HepG2 (cell line): ENCODE measurements at regions not wholly inside any gene's neighbourhood (a gene's known extent, or its start where the extent isn't known, plus 50 kb on each side); places are given as distances from the start of the nearest gene placed in this dataset.

Experiments used
- ATAC-seq: fragments of 200-7000 bp; cut with Tn5 transposase; 3 replicates; pipeline ENCODE4 v1.9.1; 2020; ENCODE audit warnings: mild to moderate bottlenecking, moderate library complexity
- BruUV-seq: library from RNA; stranded (reverse); fragments of 400-500 nt; replicated peaks from 2 replicates; lab custom pipeline; 2021; lab: Mats Ljungman, UMichigan
- CTCF ChIA-PET: fragments of 300-600 bp; formaldehyde crosslinking; extraction: SDS; loops from one replicate; lab custom pipeline; 2021; ENCODE audit warnings: low total read pairs, inconsistent platforms, low intra/inter-chr PET ratio; lab: Yijun Ruan, JAX
- POLR2A ChIA-PET: fragments of 350-600 bp; sonication (Branson Sonifier 250); formaldehyde crosslinking; loops from one replicate; lab custom pipeline; 2020; ENCODE audit warnings: antibody characterized with exemption, inconsistent platforms; lab: Yijun Ruan, JAX
- DNase-seq: peaks from one replicate; pipeline ENCODE4 v3.0.0-alpha.2; 2015; ENCODE audit warnings: low spot score
- FAIRE-seq: peaks from 3 replicates; lab custom pipeline; 2011; peaks lifted over from hg19 to GRCh38; lab: Jason Lieb, UNC
- H2AFZ ChIP-seq: one replicate; pipeline ENCODE4 v1.6.1; 2011; ENCODE audit warnings: low read length, inconsistent platforms
- H3K27ac ChIP-seq: fragments of 300-600 bp; 3 replicates; pipeline ENCODE4 v1.8.0; 2011; ENCODE audit warnings: mixed run types, mild to moderate bottlenecking, mixed read lengths, low read length, inconsistent platforms; ENCODE audit not compliant: insufficient read depth; ENCODE audit errors: extremely low read length
- H3K27me3 ChIP-seq, 2 experiments: fragments of 200-600 bp in 1 of 2; 2 replicates in 1 of 2; 3 replicates in 1 of 2; pipeline versions ENCODE4 v1.6.0 to v1.8.0; 2011; ENCODE audit warnings: low read length in 2 of 2, mild to moderate bottlenecking in 2 of 2, moderate library complexity in 2 of 2, inconsistent platforms in 1 of 2; ENCODE audit not compliant: insufficient read depth in 2 of 2, control insufficient read depth in 1 of 2
- H3K36me3 ChIP-seq, 2 experiments: fragments of 200-600 bp in 1 of 2; replicated peaks in 1 of 2; 2 replicates in 1 of 2; 3 replicates in 1 of 2; pipeline versions ENCODE4 v1.5.1 to v1.8.0; 2011; ENCODE audit warnings: low read length in 2 of 2, inconsistent platforms in 1 of 2; ENCODE audit not compliant: insufficient read depth in 2 of 2, control insufficient read depth in 1 of 2
- H3K4me1 ChIP-seq: 2 replicates; pipeline ENCODE4 v1.5.1; 2012; ENCODE audit warnings: low read length, inconsistent platforms; ENCODE audit not compliant: insufficient read depth
- H3K4me2 ChIP-seq: 2 replicates; pipeline ENCODE4 v1.6.0; 2011; ENCODE audit warnings: low read depth, low read length, inconsistent platforms
- H3K4me3 ChIP-seq, 3 experiments: fragments of 200-600 bp in 1 of 3; sonication (generic), shearing (Covaris generic) in 1 of 3; replicated peaks in 1 of 3; 2 replicates each; pipeline ENCODE4 v1.5.1; 2011 to 2016; ENCODE audit warnings: low read length in 3 of 3, inconsistent platforms in 2 of 3, low read depth in 2 of 3, mild to moderate bottlenecking in 2 of 3, control low read depth in 1 of 3, mixed read lengths in 1 of 3; ENCODE audit not compliant: insufficient read depth in 1 of 3
- H3K79me2 ChIP-seq: one replicate; pipeline ENCODE4 v1.6.1; 2011; ENCODE audit warnings: low read length, inconsistent platforms; ENCODE audit not compliant: insufficient read depth
- H3K9ac ChIP-seq: 2 replicates; pipeline ENCODE4 v1.6.0; 2011; ENCODE audit warnings: mild to moderate bottlenecking, low read depth, low read length, inconsistent platforms; ENCODE audit not compliant: insufficient read depth
- H3K9me3 ChIP-seq: 2 replicates; pipeline ENCODE4 v1.5.1; 2012; ENCODE audit warnings: mild to moderate bottlenecking, low read length
- H4K20me1 ChIP-seq: 2 replicates; pipeline ENCODE4 v1.6.0; 2011; ENCODE audit warnings: inconsistent platforms, mild to moderate bottlenecking, low read length, moderate library complexity; ENCODE audit not compliant: insufficient read depth
- BRF2 ChIP-seq: sonication (generic); formaldehyde crosslinking; IDR thresholded peaks from 2 replicates; pipeline ENCODE4 v1.8.1; 2022; ENCODE audit warnings: mild to moderate bottlenecking, missing genetic modification reagents
- CAMTA2 ChIP-seq: sonication (generic); formaldehyde crosslinking; IDR thresholded peaks from 2 replicates; pipeline ENCODE4 v1.4.0; 2020; ENCODE audit warnings: mild to moderate bottlenecking, missing genetic modification reagents, borderline replicate concordance
- HMG20B ChIP-seq: conservative IDR thresholded peaks from 2 replicates; pipeline ENCODE4 v1.6.1; 2016; ENCODE audit warnings: missing genetic modification reagents, missing compliant biosample characterization
- NR2C2 ChIP-seq: sonication (generic); formaldehyde crosslinking; IDR thresholded peaks from 2 replicates; pipeline ENCODE4 v1.4.0; 2020; ENCODE audit warnings: missing genetic modification reagents, mild to moderate bottlenecking, moderate library complexity, borderline replicate concordance
- PAX8 ChIP-seq: sonication (generic); formaldehyde crosslinking; IDR thresholded peaks from 2 replicates; pipeline ENCODE4 v1.8.0; 2022; ENCODE audit warnings: mild to moderate bottlenecking, missing genetic modification reagents, borderline replicate concordance
- SPEN ChIP-seq: sonication (generic); formaldehyde crosslinking; IDR thresholded peaks from 2 replicates; pipeline ENCODE4 v1.5.1; 2020; ENCODE audit warnings: low read depth, mild to moderate bottlenecking, missing genetic modification reagents
- TBX3 ChIP-seq: fragments of 450-650 bp; IDR thresholded peaks from 2 replicates; pipeline ENCODE4 v1.6.1; 2017; ENCODE audit warnings: antibody characterized with exemption, mild to moderate bottlenecking, inconsistent platforms, borderline replicate concordance
- XBP1 ChIP-seq: sonication (generic); formaldehyde crosslinking; IDR thresholded peaks from 2 replicates; pipeline ENCODE4 v1.5.0; 2020; ENCODE audit warnings: missing genetic modification reagents
- ZBTB21 ChIP-seq: sonication (generic); formaldehyde crosslinking; IDR thresholded peaks from 2 replicates; pipeline ENCODE4 v1.4.0; 2020; ENCODE audit warnings: missing genetic modification reagents
- ZBTB40 ChIP-seq, 2 experiments: fragments of 450-650 bp in 1 of 2; sonication (generic) in 1 of 2; formaldehyde crosslinking in 1 of 2; IDR thresholded peaks; 2 replicates each; pipeline versions ENCODE4 v1.6.1 to v1.8.0; 2016 to 2022; ENCODE audit warnings: antibody characterized with exemption in 1 of 2, mild to moderate bottlenecking in 1 of 2, missing genetic modification reagents in 1 of 2
- ZNF335 ChIP-seq: sonication (generic); formaldehyde crosslinking; IDR thresholded peaks from 2 replicates; pipeline ENCODE4 v1.4.0; 2020; ENCODE audit warnings: missing genetic modification reagents
- ZNF670 ChIP-seq: sonication (generic); formaldehyde crosslinking; IDR thresholded peaks from 2 replicates; pipeline ENCODE4 v1.8.0; 2022; ENCODE audit warnings: mild to moderate bottlenecking, missing genetic modification reagents, borderline replicate concordance
- WGBS: methylation state at CpG from one replicate; pipeline ENCODE4 v1.1.6; 2017; ENCODE audit warnings: low lambda C conversion rate; 5-methylcytosine and 5-hydroxymethylcytosine counted together
- in situ Hi-C: cut with HindIII; loops from 2 replicates; pipeline ENCODE4 v1.10.0; 2017; ENCODE audit warnings: low pct_unique_long_range_greater_than_20kb; ENCODE audit not compliant: extremely low pct_ligation_motif_present
- intact Hi-C: fragments of 100-400 bp; cut with micrococcal nuclease; formaldehyde crosslinking; loops from one replicate; pipeline ENCODE4 v1.10.0; 2022; ENCODE audit not compliant: unreplicated experiment

- WGBS, result 2% methylated on average over 2 of the region's 2 CpGs
- Histone ChIP-seq H3K27me3 (0 out of 5 replicates have a peak, but pooled peaks cover 0 to 1% of the 10 kb centered on the region in 2 experiments), H2AFZ (no peak overlapping the region), H3K79me2 (no peaks in the 10 kb centered on the region), H3K9ac (no peak overlapping the region), H4K20me1 (no peaks in the 10 kb centered on the region), H3K4me3 (no peak overlapping the region), H3K4me1 (no peaks in the 10 kb centered on the region), H3K4me2 (no peak overlapping the region), H3K9me3 (peaks cover 70% of the 10 kb centered on the region), H3K36me3 (no peaks in the 10 kb centered on the region), H3K27ac (no peak overlapping the region)
- FAIRE-seq (no peak), DNase-seq (no peak), ATAC-seq (no peak)
- in situ Hi-C loops (no loop called here), intact Hi-C loops (no loop called here)
- CTCF ChIA-PET, result no interaction called here
- no TSS peak for BruUV-seq
- POLR2A ChIA-PET, result no interaction called here
- TF ChIP-seq ZBTB40 (IDR thresholded peaks at IDR 0.05) (no peak), ZBTB40 (CRISPR knock-in tag; IDR thresholded peaks at IDR 0.05) (no peak), XBP1 (CRISPR knock-in tag) (no peak), HMG20B (CRISPR knock-in tag) (no peak), BRF2 (CRISPR knock-in tag) (no peak), CAMTA2 (CRISPR knock-in tag) (no peak), NR2C2 (CRISPR knock-in tag) (no peak), ZBTB21 (CRISPR knock-in tag) (no peak), PAX8 (CRISPR knock-in tag) (no peak), ZNF670 (no peak), TBX3 (no peak), ZNF335 (CRISPR knock-in tag) (no peak), SPEN (no peak)
Measured at GRCh38 chr18:44465381-44465841, 215.3 kb upstream of the SETBP1 start.
